SK-N-SH treated with all-trans-retinoic acid at 6 μM for 48 hours (cell line): ENCODE measurements at regions not wholly inside any gene's neighbourhood (a gene's known extent, or its start where the extent isn't known, plus 50 kb on each side); places are given as distances from the start of the nearest gene placed in this dataset.

ENCODE experiments used
- ATAC-seq: fragments of 200-7000 bp; cut with Tn5 transposase; 3 replicates; pipeline ENCODE4 v1.9.1; 2020; ENCODE audit warnings: mild to moderate bottlenecking, moderate library complexity
- ARNTL ChIP-seq: fragments of 450-650 bp; formaldehyde crosslinking; IDR thresholded peaks from 2 replicates; pipeline ENCODE4 v1.5.0; 2020; ENCODE audit warnings: low read depth, mild to moderate bottlenecking, moderate library complexity, borderline replicate concordance
- CSDC2 ChIP-seq: fragments of 250-450 bp; sonication (Bioruptor Pico); IDR thresholded peaks from 2 replicates; pipeline ENCODE4 v1.5.0; 2020; ENCODE audit warnings: mild to moderate bottlenecking, moderate library complexity
- CSRNP3 ChIP-seq: fragments of 250-450 bp; sonication (Bioruptor Pico); IDR thresholded peaks from 2 replicates; pipeline ENCODE4 v1.5.1; 2021; ENCODE audit warnings: mild to moderate bottlenecking, moderate library complexity
- ESRRG ChIP-seq: fragments of 250-450 bp; sonication (Bioruptor Pico); IDR thresholded peaks from 2 replicates; pipeline ENCODE4 v1.6.1; 2021; ENCODE audit warnings: mild to moderate bottlenecking
- GLIS3 ChIP-seq: fragments of 250-450 bp; sonication (Bioruptor Pico); IDR thresholded peaks from 2 replicates; pipeline ENCODE4 v1.5.0; 2020; ENCODE audit warnings: mild to moderate bottlenecking, moderate library complexity
- ISL1 ChIP-seq: fragments of 250-450 bp; sonication (Bioruptor Pico); IDR thresholded peaks from 2 replicates; pipeline ENCODE4 v2.1.2; 2022; ENCODE audit warnings: mild to moderate bottlenecking, moderate library complexity
- OSR1 ChIP-seq: fragments of 250-450 bp; sonication (Bioruptor Pico); IDR thresholded peaks from 2 replicates; pipeline ENCODE4 v1.8.0; 2022; ENCODE audit warnings: moderate library complexity, mild to moderate bottlenecking, inconsistent platforms
- PATZ1 ChIP-seq: fragments of 250-450 bp; sonication (Bioruptor Pico); IDR thresholded peaks from 2 replicates; pipeline ENCODE4 v1.8.0; 2020; ENCODE audit warnings: mild to moderate bottlenecking, moderate library complexity, borderline replicate concordance
- POU6F1 ChIP-seq: fragments of 250-450 bp; sonication (Bioruptor Pico); IDR thresholded peaks from 2 replicates; pipeline ENCODE4 v1.8.0; 2021; ENCODE audit warnings: low read depth, mild to moderate bottlenecking, moderate library complexity, borderline replicate concordance
- PPARA ChIP-seq: fragments of 250-450 bp; sonication (Bioruptor Pico); IDR thresholded peaks from 2 replicates; pipeline ENCODE4 v1.5.0; 2020; ENCODE audit warnings: mild to moderate bottlenecking, borderline replicate concordance
- RARB ChIP-seq: fragments of 250-450 bp; sonication (Bioruptor Pico); IDR thresholded peaks from 2 replicates; pipeline ENCODE4 v1.8.0; 2021; ENCODE audit warnings: mild to moderate bottlenecking, moderate library complexity
- SNAI2 ChIP-seq: fragments of 250-450 bp; sonication (Bioruptor Pico); IDR thresholded peaks from 2 replicates; pipeline ENCODE4 v1.5.0; 2020; ENCODE audit warnings: mild to moderate bottlenecking, moderate library complexity
- TOX ChIP-seq: fragments of 250-450 bp; sonication (Bioruptor Pico); IDR thresholded peaks from 2 replicates; pipeline ENCODE4 v1.8.0; 2021; ENCODE audit warnings: mild to moderate bottlenecking, moderate library complexity, borderline replicate concordance
- TSHZ2 ChIP-seq: fragments of 250-450 bp; sonication (Bioruptor Pico); IDR thresholded peaks from 2 replicates; pipeline ENCODE4 v1.5.0; 2020; ENCODE audit warnings: mild to moderate bottlenecking, moderate library complexity
- ZC3H10 ChIP-seq: fragments of 250-450 bp; sonication (Bioruptor Pico); IDR thresholded peaks from 2 replicates; pipeline ENCODE4 v1.5.1; 2021; ENCODE audit warnings: mild to moderate bottlenecking, moderate library complexity
- ZFP3 ChIP-seq: fragments of 250-450 bp; sonication (Bioruptor Pico); IDR thresholded peaks from 2 replicates; pipeline ENCODE4 v1.5.0; 2020; ENCODE audit warnings: mild to moderate bottlenecking, moderate library complexity
- ZNF565 ChIP-seq: fragments of 450-650 bp; formaldehyde crosslinking; conservative IDR thresholded peaks from 2 replicates; pipeline ENCODE4 v1.5.0; 2020; ENCODE audit warnings: low read depth, mild to moderate bottlenecking, moderate library complexity
- ZNF70 ChIP-seq: fragments of 450-650 bp; formaldehyde crosslinking; IDR thresholded peaks from 2 replicates; pipeline ENCODE4 v1.5.0; 2020; ENCODE audit warnings: mild to moderate bottlenecking, moderate library complexity
- ZNF8 ChIP-seq: fragments of 450-650 bp; formaldehyde crosslinking; IDR thresholded peaks from 2 replicates; pipeline ENCODE4 v1.5.0; 2020; ENCODE audit warnings: mild to moderate bottlenecking, moderate library complexity

- no peak for TF ChIP-seq POU6F1 (CRISPR knock-in tag)
- TF ChIP-seq OSR1: no peak
- no peak for TF ChIP-seq CSDC2
- TF ChIP-seq PPARA (CRISPR knock-in tag): no peak
Measured at GRCh38 chr20:22758815-22759214, 174.4 kb upstream of the FOXA2 start (continued).

- peak; percentile 43; the same call in 2 of the 3 replicates for ATAC-seq
- TF ChIP-seq OSR1 (no peak), ARNTL (no peak), PPARA (CRISPR knock-in tag) (no peak), POU6F1 (CRISPR knock-in tag) (no peak), ESRRG (CRISPR knock-in tag) (no peak), CSDC2 (no peak), SNAI2 (CRISPR knock-in tag) (no peak), ZNF70 (CRISPR knock-in tag) (no peak), RARB (CRISPR knock-in tag) (no peak), ZNF565 (no peak), ZNF8 (no peak), ZFP3 (no peak), TSHZ2 (CRISPR knock-in tag) (no peak), GLIS3 (CRISPR knock-in tag) (no peak), ISL1 (no peak), PATZ1 (CRISPR knock-in tag) (no peak), ZC3H10 (CRISPR knock-in tag) (no peak)
Measured at GRCh38 chr20:22762576-22763256, 178.3 kb upstream of the FOXA2 start.

- peak; percentile 56 for ATAC-seq
- TF ChIP-seq CSDC2 (no peak), ESRRG (CRISPR knock-in tag) (no peak), OSR1 (no peak), CSRNP3 (no peak), TSHZ2 (CRISPR knock-in tag) (no peak), PPARA (CRISPR knock-in tag) (no peak), RARB (CRISPR knock-in tag) (no peak), PATZ1 (CRISPR knock-in tag) (no peak), POU6F1 (CRISPR knock-in tag) (no peak), GLIS3 (CRISPR knock-in tag) (no peak), TOX (CRISPR knock-in tag) (no peak), ARNTL (no peak), ZNF8 (no peak), ZNF565 (no peak)
Measured at GRCh38 chr20:22763257-22763906, 179.0 kb upstream of the FOXA2 start.
